Trophoblast cell (in vitro differentiated cells and primary cell): ENCODE measurements at regions not wholly inside any gene's neighbourhood (a gene's known extent, or its start where the extent isn't known, plus 50 kb on each side); places are given as distances from the start of the nearest gene placed in this dataset.

Experiments used
- DNase-seq, 2 donors: peaks; one replicate each; pipeline ENCODE4 v3.0.0-alpha.2; 2016
- H2AFZ ChIP-seq: 2 replicates; pipeline ENCODE4 v1.6.1; 2013; ENCODE audit warnings: low read length, moderate library complexity, mild to moderate bottlenecking; ENCODE audit not compliant: insufficient read depth, poor library complexity
- H2AK5ac ChIP-seq: 2 replicates; pipeline ENCODE4 v1.6.1; 2013; ENCODE audit warnings: mild to moderate bottlenecking, low read length
- H2BK120ac ChIP-seq: 2 replicates; pipeline ENCODE4 v1.6.1; 2013; ENCODE audit warnings: low read length, mild to moderate bottlenecking, moderate library complexity; ENCODE audit not compliant: insufficient read depth, poor library complexity
- H2BK12ac ChIP-seq: 2 replicates; pipeline ENCODE4 v1.6.1; 2013; ENCODE audit warnings: mild to moderate bottlenecking, low read length, moderate library complexity
- H2BK5ac ChIP-seq: 2 replicates; pipeline ENCODE4 v1.6.1; 2013; ENCODE audit warnings: low read length, low read depth, moderate library complexity, mild to moderate bottlenecking; ENCODE audit not compliant: poor library complexity
- H3K14ac ChIP-seq: 2 replicates; pipeline ENCODE4 v1.6.1; 2013; ENCODE audit warnings: mild to moderate bottlenecking, low read length
- H3K18ac ChIP-seq: 2 replicates; pipeline ENCODE4 v1.6.1; 2013; ENCODE audit warnings: mild to moderate bottlenecking, low read length
- H3K23ac ChIP-seq: 2 replicates; pipeline ENCODE4 v1.6.1; 2013; ENCODE audit warnings: low read length
- H3K27ac ChIP-seq: 2 replicates; pipeline ENCODE4 v1.5.1; 2013; ENCODE audit warnings: low read depth, mild to moderate bottlenecking, inconsistent platforms, low read length, moderate library complexity
- H3K27me3 ChIP-seq: 2 replicates; pipeline ENCODE4 v1.6.1; 2013; ENCODE audit warnings: inconsistent platforms, mild to moderate bottlenecking, low read length, moderate library complexity; ENCODE audit not compliant: insufficient read depth
- H3K36me3 ChIP-seq, 2 experiments: 1 replicate in 1 of 2; 2 replicates in 1 of 2; pipeline ENCODE4 v1.6.1; 2013; ENCODE audit warnings: low read length in 2 of 2, mild to moderate bottlenecking in 2 of 2, moderate library complexity in 1 of 2; ENCODE audit not compliant: insufficient read depth in 2 of 2, control insufficient read depth in 1 of 2
- H3K4ac ChIP-seq: 2 replicates; pipeline ENCODE4 v1.6.1; 2013; ENCODE audit warnings: low read depth, mild to moderate bottlenecking, low read length, moderate library complexity
- H3K4me1 ChIP-seq, 2 experiments: 1 replicate in 1 of 2; 2 replicates in 1 of 2; pipeline ENCODE4 v1.6.1; 2013; ENCODE audit warnings: low read length in 2 of 2, mild to moderate bottlenecking in 2 of 2, moderate library complexity in 1 of 2; ENCODE audit not compliant: insufficient read depth in 2 of 2, control insufficient read depth in 1 of 2
- H3K4me2 ChIP-seq: 2 replicates; pipeline ENCODE4 v1.6.1; 2013; ENCODE audit warnings: inconsistent platforms, mild to moderate bottlenecking, low read length, moderate library complexity
- H3K4me3 ChIP-seq: 2 replicates; pipeline ENCODE4 v1.5.1; 2013; ENCODE audit warnings: mild to moderate bottlenecking, low read depth, low read length, inconsistent platforms
- H3K79me1 ChIP-seq: one replicate; pipeline ENCODE4 v1.6.1; 2013; ENCODE audit warnings: low read length
- H3K79me2 ChIP-seq: 2 replicates; pipeline ENCODE4 v1.6.1; 2013; ENCODE audit warnings: low read length, mild to moderate bottlenecking; ENCODE audit not compliant: control insufficient read depth, insufficient read depth, poor library complexity
- H3K9ac ChIP-seq: 2 replicates; pipeline ENCODE4 v1.6.1; 2013; ENCODE audit warnings: mild to moderate bottlenecking, low read length
- H3K9me3 ChIP-seq: 2 replicates; pipeline ENCODE4 v1.6.1; 2013; ENCODE audit warnings: low read depth, mild to moderate bottlenecking, control low read depth, inconsistent platforms, low read length; ENCODE audit not compliant: insufficient read depth
- H4K12ac ChIP-seq: 2 replicates; pipeline ENCODE4 v1.6.1; 2013; ENCODE audit warnings: low read depth, mild to moderate bottlenecking, low read length, moderate library complexity
- H4K8ac ChIP-seq: 2 replicates; pipeline ENCODE4 v1.6.1; 2013; ENCODE audit warnings: low read depth, mild to moderate bottlenecking, low read length, moderate library complexity
- H4K91ac ChIP-seq: one replicate; pipeline ENCODE4 v1.6.1; 2013; ENCODE audit warnings: low read depth, mild to moderate bottlenecking, low read length, moderate library complexity
- WGBS: extraction: QIAGEN DNeasy Blood & Tissue Kit; methylation state at CpG from one replicate; pipeline ENCODE4 v1.1.7; 2013; ENCODE audit warnings: missing lambda C conversion rate; ENCODE audit not compliant: insufficient read length, insufficient coverage; ENCODE audit errors: extremely low coverage; 5-methylcytosine and 5-hydroxymethylcytosine counted together

DNA sequence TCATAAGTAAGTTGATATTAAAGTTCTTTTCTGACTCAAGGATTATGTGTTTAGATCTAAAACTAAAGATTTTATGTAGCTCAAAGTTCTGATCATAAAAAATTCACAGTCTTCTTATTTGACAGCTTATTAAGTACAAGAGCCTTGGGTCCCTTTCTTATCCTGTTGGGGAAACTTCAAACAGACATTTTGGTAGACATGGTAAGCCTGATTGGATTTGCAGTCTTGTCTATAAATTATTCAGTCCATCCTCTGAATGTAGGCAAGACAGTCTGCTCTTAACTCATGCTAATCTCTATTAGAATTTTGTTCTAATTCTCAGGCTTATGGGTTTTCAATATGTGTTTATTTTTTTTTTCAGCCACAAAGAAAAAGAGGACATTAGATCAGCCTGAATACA is 1718.7 kb upstream of the SLC10A2 start:
- Histone ChIP-seq H3K27ac (no peak overlapping the region), H4K8ac (no peak overlapping the region), H2BK5ac (no peak overlapping the region), H3K4me1 (no peaks in the 10 kb centered on the region), H3K9ac (no peak overlapping the region), H3K4ac (no peak overlapping the region), H4K91ac (no peak overlapping the region), H4K12ac (no peak overlapping the region), H3K4me3 (no peak overlapping the region), H3K9me3 (peaks cover 5% of the 10 kb centered on the region), H3K27me3 (no peaks in the 10 kb centered on the region), H2BK120ac (no peak overlapping the region), H2AK5ac (no peak overlapping the region), H2AFZ (no peak overlapping the region), H3K79me1 (no peaks in the 10 kb centered on the region), H3K36me3 (no peaks in the 10 kb centered on the region), H3K79me2 (no peaks in the 10 kb centered on the region), H3K23ac (no peak overlapping the region), H3K4me2 (no peak overlapping the region), H3K18ac (no peak overlapping the region), H3K14ac (no peak overlapping the region), H2BK12ac (no peak overlapping the region)
- DNase-seq, result no peak

DNA sequence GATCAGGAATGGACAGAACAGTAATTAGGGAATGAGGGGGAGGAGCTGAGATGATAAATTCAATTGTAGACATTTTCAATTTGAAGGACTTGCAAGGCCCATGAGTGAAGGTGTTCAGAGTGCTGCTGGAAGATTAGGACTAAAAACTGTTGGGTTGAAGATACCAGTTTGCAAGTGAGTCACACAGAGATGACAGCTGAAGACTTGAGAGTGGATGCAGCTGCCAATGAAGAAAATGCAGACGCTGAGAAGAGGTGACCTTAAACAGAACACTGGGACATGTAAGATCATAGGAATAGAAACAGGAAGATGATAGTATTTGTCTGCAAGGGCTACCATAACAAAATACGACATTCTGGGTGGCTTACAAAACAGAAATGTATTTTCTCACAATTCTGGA is 1716.5 kb upstream of the SLC10A2 start:
- Histone ChIP-seq H4K8ac (no peak overlapping the region), H3K9me3 (peaks cover 5% of the 10 kb centered on the region), H3K4me3 (no peak overlapping the region), H3K4me2 (no peak overlapping the region), H3K79me1 (no peaks in the 10 kb centered on the region), H3K14ac (no peak overlapping the region), H3K9ac (no peak overlapping the region), H2BK5ac (no peak overlapping the region), H2BK12ac (no peak overlapping the region), H3K36me3 (no peaks in the 10 kb centered on the region), H2AK5ac (no peak overlapping the region), H3K4me1 (no peaks in the 10 kb centered on the region), H3K27ac (no peak overlapping the region), H3K27me3 (no peaks in the 10 kb centered on the region), H2BK120ac (no peak overlapping the region), H3K4ac (no peak overlapping the region), H4K12ac (no peak overlapping the region), H4K91ac (no peak overlapping the region), H3K79me2 (no peaks in the 10 kb centered on the region), H2AFZ (no peak overlapping the region), H3K23ac (no peak overlapping the region), H3K18ac (no peak overlapping the region)
- no CpG with 5 or more reads among the region's 2 CpGs for WGBS
- DNase-seq, result no peak

DNA sequence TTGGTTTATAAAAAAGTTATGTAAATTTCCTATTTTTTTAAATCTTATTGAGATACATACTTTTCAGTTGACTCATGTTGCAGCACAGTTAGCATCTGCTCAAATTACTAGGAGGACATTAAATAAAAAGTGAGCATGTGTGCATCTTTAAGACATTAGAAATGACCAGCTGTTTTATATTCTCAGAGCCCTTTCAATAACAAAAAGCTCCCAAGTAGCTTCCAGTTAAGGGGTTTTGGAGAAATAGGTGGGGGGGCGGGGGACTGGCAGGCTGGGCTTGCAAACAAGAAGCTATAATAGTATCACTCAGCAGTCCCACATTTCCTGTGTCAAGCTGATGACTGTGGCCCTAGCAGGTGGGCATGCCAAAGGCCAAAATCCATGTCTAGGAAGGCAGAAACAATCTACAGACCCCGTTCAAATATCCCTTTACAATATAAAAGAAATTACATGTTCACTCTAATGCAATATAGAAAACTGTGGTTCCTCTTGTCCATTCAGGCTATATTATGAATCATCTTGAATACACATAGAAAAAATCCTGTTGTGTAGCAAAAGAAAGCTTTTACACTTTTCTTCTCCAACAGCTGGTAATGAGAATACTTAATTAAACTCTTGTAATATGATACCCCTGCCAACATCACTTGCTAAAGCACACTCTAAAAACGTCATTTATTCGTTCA is 1713.2 kb upstream of the SLC10A2 start:
- Histone ChIP-seq H2BK120ac (no peak overlapping the region), H2AFZ (no peak overlapping the region), H3K9me3 (peaks cover 5% of the 10 kb centered on the region), H2BK12ac (no peak overlapping the region), H3K27me3 (no peaks in the 10 kb centered on the region), H3K79me1 (no peaks in the 10 kb centered on the region), H3K23ac (no peak overlapping the region), H4K8ac (no peak overlapping the region), H3K27ac (no peak overlapping the region), H4K12ac (no peak overlapping the region), H3K4ac (no peak overlapping the region), H3K18ac (no peak overlapping the region), H3K4me3 (no peak overlapping the region), H3K36me3 (no peaks in the 10 kb centered on the region), H3K14ac (no peak overlapping the region), H4K91ac (no peak overlapping the region), H2BK5ac (no peak overlapping the region), H3K4me2 (no peak overlapping the region), H3K9ac (no peak overlapping the region), H3K4me1 (no peaks in the 10 kb centered on the region), H2AK5ac (no peak overlapping the region), H3K79me2 (no peaks in the 10 kb centered on the region)
- no peak for DNase-seq
- no CpG with 5 or more reads among the region's 4 CpGs for WGBS

DNA sequence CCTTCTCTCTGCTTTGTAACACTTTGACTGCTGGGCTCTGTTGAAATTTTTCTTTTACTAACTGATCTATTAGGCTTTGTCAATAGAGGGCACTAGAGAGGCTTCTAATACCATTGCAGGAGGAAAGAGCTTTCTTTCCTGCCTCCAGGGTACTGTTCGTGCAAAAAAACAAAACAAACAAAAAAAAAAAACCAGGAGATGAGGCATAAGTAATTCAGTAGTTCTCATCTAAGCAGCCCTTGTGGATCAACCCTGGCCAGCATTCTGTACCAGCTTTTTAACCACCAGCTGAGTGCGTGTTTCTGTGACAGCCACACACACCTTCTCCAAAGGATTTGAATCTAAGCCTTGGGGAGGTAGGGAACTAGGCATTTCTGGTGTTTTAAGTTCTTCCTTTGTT is 1707.6 kb upstream of the SLC10A2 start:
- H2AFZ ChIP-seq, result no peak overlapping the region
- H3K4me2 ChIP-seq, result peak overlapping the region; percentile 22
- H3K36me3 ChIP-seq, result no peaks in the 10 kb centered on the region
- DNase-seq, result peak in 1 of 2 donors; percentile 77
- no peak overlapping the region for H4K12ac ChIP-seq
- H3K9ac ChIP-seq, result no peak overlapping the region
- H3K4ac ChIP-seq, result no peak overlapping the region
- H3K4me3 ChIP-seq, result no peak overlapping the region
- no peak overlapping the region for H4K91ac ChIP-seq
- H2AK5ac ChIP-seq, result no peak overlapping the region
- H3K23ac ChIP-seq, result no peak overlapping the region
- no peak overlapping the region for H2BK12ac ChIP-seq
- H4K8ac ChIP-seq, result no peak overlapping the region
- no peaks in the 10 kb centered on the region for H3K9me3 ChIP-seq
- H3K79me2 ChIP-seq, result no peaks in the 10 kb centered on the region
- H3K18ac ChIP-seq, result no peak overlapping the region
- WGBS, result no CpG with 5 or more reads among the region's 2 CpGs
- no peak overlapping the region for H3K27ac ChIP-seq
- no peak overlapping the region for H3K14ac ChIP-seq
- no peak overlapping the region for H2BK120ac ChIP-seq
- H3K4me1 ChIP-seq, result peaks cover 0 to 2% of the 10 kb centered on the region in 2 experiments
- H3K27me3 ChIP-seq, result no peaks in the 10 kb centered on the region
- H2BK5ac ChIP-seq, result no peak overlapping the region
- H3K79me1 ChIP-seq, result no peaks in the 10 kb centered on the region
